Kidney (tissue), 13 donors: ENCODE measurements at regions not wholly inside any gene's neighbourhood (a gene's known extent, or its start where the extent isn't known, plus 50 kb on each side); places are given as distances from the start of the nearest gene placed in this dataset.

Experiments
- DNase-seq, 5 donors: peaks; one replicate each; pipeline ENCODE4 v3.0.0-alpha.2; 2013 to 2020
- FAIRE-seq: peaks from 2 replicates; lab custom pipeline; 2012; peaks lifted over from hg19 to GRCh38; lab: Jason Lieb, UNC
- H3K27ac ChIP-seq, 2 donors: one replicate each; pipeline ENCODE4 v1.7.0; 2013; ENCODE audit warnings: low read depth in 2 of 2, low read length in 2 of 2, inconsistent platforms in 1 of 2
- H3K27me3 ChIP-seq: one replicate; pipeline ENCODE4 v1.7.1; 2013; ENCODE audit warnings: low read length, inconsistent platforms; ENCODE audit not compliant: control insufficient read depth, insufficient read depth
- H3K36me3 ChIP-seq, 3 donors: one replicate each; pipeline versions ENCODE4 v1.7.0 to v1.7.1; 2013; ENCODE audit warnings: low read length in 3 of 3, control low read depth in 1 of 3, inconsistent platforms in 1 of 3; ENCODE audit not compliant: insufficient read depth in 3 of 3, control insufficient read depth in 2 of 3
- H3K4me1 ChIP-seq, 3 donors: one replicate each; pipeline versions ENCODE4 v1.7.0 to v1.7.1; 2013; ENCODE audit warnings: low read length in 3 of 3, inconsistent platforms in 1 of 3, low read depth in 1 of 3; ENCODE audit not compliant: control insufficient read depth in 2 of 3, insufficient read depth in 2 of 3
- H3K4me3 ChIP-seq, 3 donors: one replicate each; pipeline versions ENCODE4 v1.7.0 to v1.8.1; 2013; ENCODE audit warnings: low read length in 3 of 3, control low read depth in 1 of 3, inconsistent platforms in 1 of 3
- H3K9ac ChIP-seq, 3 donors: one replicate each; pipeline versions ENCODE4 v1.7.0 to v1.7.1; 2013; ENCODE audit warnings: low read length in 3 of 3, control low read depth in 1 of 3, inconsistent platforms in 1 of 3
- H3K9me3 ChIP-seq, 3 donors: one replicate each; pipeline versions ENCODE4 v1.7.0 to v1.7.1; 2013; ENCODE audit warnings: low read length in 3 of 3, control low read depth in 1 of 3, inconsistent platforms in 1 of 3; ENCODE audit not compliant: control insufficient read depth in 2 of 3, insufficient read depth in 1 of 3
- intact Hi-C: fragments of 100-400 bp; cut with DNase I; formaldehyde crosslinking; loops from one replicate; pipeline ENCODE4 v1.11.1; 2022
- TF ChIP-seq, protein P1 (sequence below): IDR thresholded peaks from 3 replicates; pipeline ENCODE4 v1.5.1; 2012; ENCODE audit warnings: mild to moderate bottlenecking, moderate library complexity, borderline replicate concordance; ENCODE audit not compliant: insufficient read depth; ENCODE audit errors: extremely low read depth
- donor health status: control.
- donor health status: control.
- donor health status: control.
- donor health status: control.
- donor health status: control.
- donor health status: DM: yes; HTN: yes; CAD: no.
- donor health status: Normal renal cell carcinoma (clear cell type).

DNA sequence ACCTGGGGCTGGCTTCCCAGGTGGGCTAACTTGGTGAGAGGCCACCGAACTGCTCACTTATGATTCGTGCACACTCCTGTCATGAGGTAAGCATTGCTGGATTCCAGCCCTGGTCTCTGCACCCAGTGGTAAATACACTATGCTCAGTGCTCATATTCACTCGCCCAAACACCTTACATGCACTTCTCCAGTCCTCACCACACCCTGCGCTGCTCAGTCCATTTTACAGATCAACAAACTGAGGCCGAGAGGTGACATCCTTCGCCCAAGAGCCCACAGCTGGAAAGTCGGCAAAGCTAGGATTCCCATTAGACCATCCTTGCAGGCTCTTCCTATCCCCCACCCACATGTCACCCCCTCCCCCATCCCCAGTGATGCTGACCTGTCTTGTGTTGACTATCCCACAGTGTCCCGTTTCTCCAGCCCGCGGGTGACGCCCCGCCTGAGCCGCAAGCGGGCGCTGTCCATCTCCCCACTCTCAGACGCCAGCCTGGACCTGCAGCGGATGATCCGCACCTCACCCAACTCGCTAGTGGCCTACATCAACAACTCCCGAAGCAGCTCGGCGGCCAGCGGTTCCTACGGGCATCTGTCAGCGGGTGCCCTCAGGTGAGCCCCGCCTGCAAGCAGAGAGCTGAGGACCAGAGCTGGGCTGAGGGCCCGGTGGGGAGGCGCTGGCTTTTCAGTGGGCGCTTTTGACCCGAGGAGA lies 232.8 kb downstream of the GLI2 start:
- intact Hi-C loops: no loop called here
- no peak for FAIRE-seq

DNA sequence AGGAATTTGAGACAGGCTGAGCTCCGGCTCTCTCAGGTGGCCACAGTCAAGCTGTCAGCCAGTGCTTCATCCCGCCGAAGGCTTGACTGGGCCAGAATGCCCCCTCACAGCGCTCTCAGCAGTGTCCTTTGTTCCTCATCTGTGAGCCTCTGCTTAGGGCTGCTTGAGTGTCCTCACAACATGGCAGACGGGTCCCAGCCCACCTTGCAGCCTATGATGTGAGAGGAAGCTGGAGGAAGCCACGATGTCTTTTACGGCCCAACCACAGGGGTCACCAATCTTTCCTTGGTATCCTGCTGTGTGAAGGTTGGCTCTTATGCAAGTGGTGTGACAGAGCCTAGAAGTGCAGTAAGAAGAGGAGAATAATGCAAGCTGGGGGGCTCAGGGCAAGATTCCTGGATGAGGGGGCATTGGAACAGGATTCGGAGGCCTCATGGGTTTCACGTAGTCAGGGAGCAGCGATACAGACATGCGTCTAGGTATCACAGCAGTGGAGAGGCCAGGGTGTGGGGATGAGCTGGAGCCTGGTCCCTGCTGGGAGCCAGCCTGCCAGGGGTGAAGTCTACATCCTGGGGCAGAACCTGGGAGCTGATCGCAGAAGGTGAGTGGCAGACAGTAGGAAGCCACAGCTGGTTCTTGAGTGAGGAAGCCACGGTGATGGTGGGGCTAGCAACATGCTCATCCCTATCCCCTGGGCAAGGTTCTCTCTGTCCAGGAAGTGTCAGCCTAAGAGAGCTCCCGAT lies 234.1 kb downstream of the GLI2 start:
- intact Hi-C loops: no loop called here
- DNase-seq: no peak
- Histone ChIP-seq H3K9me3 (no peaks in the 10 kb centered on the region), H3K27ac (no peak overlapping the region), H3K27me3 (no peaks in the 10 kb centered on the region), H3K4me1 (no peaks in the 10 kb centered on the region), H3K36me3 (peaks cover 0 to 1% (median 0%) of the 10 kb centered on the region in 3 donors), H3K4me3 (no peak overlapping the region), H3K9ac (no peak overlapping the region)
- no peak for FAIRE-seq
- TF ChIP-seq, protein P1, sequence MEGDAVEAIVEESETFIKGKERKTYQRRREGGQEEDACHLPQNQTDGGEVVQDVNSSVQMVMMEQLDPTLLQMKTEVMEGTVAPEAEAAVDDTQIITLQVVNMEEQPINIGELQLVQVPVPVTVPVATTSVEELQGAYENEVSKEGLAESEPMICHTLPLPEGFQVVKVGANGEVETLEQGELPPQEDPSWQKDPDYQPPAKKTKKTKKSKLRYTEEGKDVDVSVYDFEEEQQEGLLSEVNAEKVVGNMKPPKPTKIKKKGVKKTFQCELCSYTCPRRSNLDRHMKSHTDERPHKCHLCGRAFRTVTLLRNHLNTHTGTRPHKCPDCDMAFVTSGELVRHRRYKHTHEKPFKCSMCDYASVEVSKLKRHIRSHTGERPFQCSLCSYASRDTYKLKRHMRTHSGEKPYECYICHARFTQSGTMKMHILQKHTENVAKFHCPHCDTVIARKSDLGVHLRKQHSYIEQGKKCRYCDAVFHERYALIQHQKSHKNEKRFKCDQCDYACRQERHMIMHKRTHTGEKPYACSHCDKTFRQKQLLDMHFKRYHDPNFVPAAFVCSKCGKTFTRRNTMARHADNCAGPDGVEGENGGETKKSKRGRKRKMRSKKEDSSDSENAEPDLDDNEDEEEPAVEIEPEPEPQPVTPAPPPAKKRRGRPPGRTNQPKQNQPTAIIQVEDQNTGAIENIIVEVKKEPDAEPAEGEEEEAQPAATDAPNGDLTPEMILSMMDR: no peak

More for the DNA sequence above, 232.8 kb downstream of the GLI2 start:
- no peak for DNase-seq
- no peaks in the 10 kb centered on the region for H3K36me3 ChIP-seq
- no peaks in the 10 kb centered on the region for H3K4me1 ChIP-seq
- no peak overlapping the region for H3K27ac ChIP-seq
- no peak overlapping the region for H3K4me3 ChIP-seq
- H3K9ac ChIP-seq: no peak overlapping the region
- H3K27me3 ChIP-seq: no peaks in the 10 kb centered on the region
- no peaks in the 10 kb centered on the region for H3K9me3 ChIP-seq
- TF ChIP-seq, protein P1: no peak

DNA sequence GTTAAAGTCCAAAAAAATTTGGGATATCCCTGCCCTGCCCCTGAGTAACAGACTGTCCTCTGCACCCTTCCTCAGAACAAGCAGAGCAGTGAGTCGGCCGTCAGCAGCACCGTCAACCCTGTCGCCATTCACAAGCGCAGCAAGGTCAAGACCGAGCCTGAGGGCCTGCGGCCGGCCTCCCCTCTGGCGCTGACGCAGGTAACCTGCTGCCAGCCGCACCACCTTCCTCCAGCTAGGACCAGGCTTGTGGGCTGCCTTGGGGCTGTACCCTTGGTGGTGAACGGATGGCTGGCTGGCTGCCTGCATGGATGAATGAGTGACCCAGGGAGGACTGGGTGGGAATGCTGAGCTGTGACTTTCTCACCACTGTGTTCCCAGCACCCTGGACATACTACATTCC lies 236.2 kb downstream of the GLI2 start:
- FAIRE-seq: no peak
- TF ChIP-seq, protein P1: no peak
- H3K27me3 ChIP-seq: no peaks in the 10 kb centered on the region

More for the DNA sequence above, 236.2 kb downstream of the GLI2 start:
- no peak for DNase-seq
- no peak overlapping the region for H3K27ac ChIP-seq
- H3K4me3 ChIP-seq: no peak overlapping the region
- peaks cover 0 to 2% (median 0%) of the 10 kb centered on the region in 3 donors for H3K36me3 ChIP-seq
- H3K9ac ChIP-seq: no peak overlapping the region
- no peaks in the 10 kb centered on the region for H3K9me3 ChIP-seq
- no peaks in the 10 kb centered on the region for H3K4me1 ChIP-seq
- intact Hi-C loops: no loop called here
